ENCODE measurements at regions not wholly inside any gene's neighbourhood (a gene's known extent, or its start where the extent isn't known, plus 50 kb on each side); places are given as distances from the start of the nearest gene placed in this dataset.

- TF ChIP-seq EZH2phosphoT487 (IDR thresholded peaks at IDR 0.05; ENCODE audit: insufficient read depth, low read depth), result no peak
- no peak for TF ChIP-seq EZH2 (IDR thresholded peaks at IDR 0.05; ENCODE audit: insufficient read depth, poor library complexity, severe bottlenecking)
Measured at GRCh38 chr10:29922226-29922625, 137.2 kb downstream of the JCAD start.

Data from GM23248 (cell line).